ENCODE measurements at regions not wholly inside any gene's neighbourhood (a gene's known extent, or its start where the extent isn't known, plus 50 kb on each side); places are given as distances from the start of the nearest gene placed in this dataset.

- DNase-seq = no peak
Measured at GRCh38 chr6:19270616-19271015, 566.6 kb upstream of the ID4 start.

- no peak for DNase-seq
Measured at GRCh38 chr6:19279273-19279684, 557.9 kb upstream of the ID4 start.

GRCh38 chr6:19287928-19288327, 549.2 kb upstream of the ID4 start:
- DNase-seq = no peak

GRCh38 chr6:19289457-19289856, 547.7 kb upstream of the ID4 start:
- DNase-seq = no peak

GRCh38 chr6:19297880-19298279, 539.3 kb upstream of the ID4 start:
- DNase-seq = no peak

- DNase-seq = no peak
Measured at GRCh38 chr6:19298421-19298820, 538.7 kb upstream of the ID4 start.

GRCh38 chr6:19299129-19299528, 538.0 kb upstream of the ID4 start:
- DNase-seq = no peak

GRCh38 chr6:19301980-19302379, 535.2 kb upstream of the ID4 start:
- DNase-seq = no peak

GRCh38 chr6:19303383-19303782, 533.8 kb upstream of the ID4 start:
- DNase-seq = no peak

- DNase-seq = no peak
Measured at GRCh38 chr6:19309661-19310060, 527.5 kb upstream of the ID4 start.

- DNase-seq = no peak
Measured at GRCh38 chr6:19311786-19312185, 525.4 kb upstream of the ID4 start.

GRCh38 chr6:19312241-19312978, 524.8 kb upstream of the ID4 start:
- no peak for DNase-seq

- DNase-seq = no peak
Measured at GRCh38 chr6:19317431-19317986, 519.7 kb upstream of the ID4 start.

- DNase-seq = no peak
Measured at GRCh38 chr6:19319005-19319404, 518.2 kb upstream of the ID4 start.

- DNase-seq = no peak
Measured at GRCh38 chr6:19320111-19320581, 517.0 kb upstream of the ID4 start.

- DNase-seq = no peak
Measured at GRCh38 chr6:19322691-19323485, 514.3 kb upstream of the ID4 start.

- no peak for DNase-seq
Measured at GRCh38 chr6:19324376-19324775, 512.8 kb upstream of the ID4 start.

- no peak for DNase-seq
Measured at GRCh38 chr6:19325335-19325789, 511.8 kb upstream of the ID4 start.

- no peak for DNase-seq
Measured at GRCh38 chr6:19327241-19327640, 509.9 kb upstream of the ID4 start.

- no peak for DNase-seq
Measured at GRCh38 chr6:19327661-19328060, 509.5 kb upstream of the ID4 start.

GRCh38 chr6:19329078-19329477, 508.1 kb upstream of the ID4 start:
- DNase-seq = no peak

GRCh38 chr6:19331089-19331488, 506.1 kb upstream of the ID4 start:
- no peak for DNase-seq

GRCh38 chr6:19332806-19333460, 504.2 kb upstream of the ID4 start:
- no peak for DNase-seq
